ENCODE measurements at regions not wholly inside any gene's neighbourhood (a gene's known extent, or its start where the extent isn't known, plus 50 kb on each side); places are given as distances from the start of the nearest gene placed in this dataset.

DNA sequence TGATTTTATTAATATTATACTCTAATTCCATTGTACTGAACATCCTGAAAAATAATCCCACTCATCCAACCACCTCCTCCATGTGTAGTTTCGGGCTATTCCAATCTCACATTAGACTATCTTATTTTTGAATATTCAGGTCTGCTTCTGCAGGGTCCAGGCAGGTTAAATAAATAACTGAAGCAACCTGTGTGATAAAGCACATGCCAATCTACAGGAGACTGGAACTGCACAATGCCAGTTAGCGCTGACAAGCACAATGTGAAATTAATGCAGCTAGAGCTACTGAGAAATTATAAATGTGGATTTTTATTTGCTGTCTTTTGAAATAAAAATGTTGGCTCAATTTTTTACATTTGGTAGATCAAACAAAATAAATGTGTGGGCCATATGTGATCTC, 540.1 kb upstream of the ATXN8OS start:
- no peak for DNase-seq

DNA sequence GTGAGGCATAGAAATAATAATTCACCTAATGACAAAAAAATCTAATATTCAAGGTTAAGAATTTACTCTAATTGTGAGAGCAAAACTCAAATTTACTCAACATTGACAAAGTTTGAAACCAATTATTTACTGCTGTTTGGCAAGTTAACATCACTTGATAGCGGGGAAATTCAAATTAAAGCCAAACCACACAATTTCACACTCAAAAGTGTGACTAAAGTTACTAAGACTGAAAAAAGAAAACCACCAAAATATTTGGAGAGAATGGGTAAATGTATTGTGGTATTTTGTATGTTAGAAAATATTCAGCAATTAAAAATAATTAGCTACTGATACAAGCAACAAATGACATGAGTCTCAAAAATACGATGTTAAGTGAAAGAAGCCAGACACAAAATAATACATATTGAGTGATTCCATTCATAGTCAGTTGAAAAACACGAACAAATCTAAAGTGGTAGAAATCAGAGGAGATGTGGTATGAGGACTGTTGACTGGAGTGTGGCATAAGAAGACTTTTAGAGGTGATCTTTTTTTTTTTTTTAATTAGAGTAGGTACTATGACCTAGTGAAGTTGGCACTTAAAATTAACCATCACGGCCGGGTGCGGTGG, 541.4 kb upstream of the ATXN8OS start:
- no peak for DNase-seq

GRCh38 chr13:69565334-69565733, 542.3 kb upstream of the ATXN8OS start:
- DNase-seq = no peak

DNA sequence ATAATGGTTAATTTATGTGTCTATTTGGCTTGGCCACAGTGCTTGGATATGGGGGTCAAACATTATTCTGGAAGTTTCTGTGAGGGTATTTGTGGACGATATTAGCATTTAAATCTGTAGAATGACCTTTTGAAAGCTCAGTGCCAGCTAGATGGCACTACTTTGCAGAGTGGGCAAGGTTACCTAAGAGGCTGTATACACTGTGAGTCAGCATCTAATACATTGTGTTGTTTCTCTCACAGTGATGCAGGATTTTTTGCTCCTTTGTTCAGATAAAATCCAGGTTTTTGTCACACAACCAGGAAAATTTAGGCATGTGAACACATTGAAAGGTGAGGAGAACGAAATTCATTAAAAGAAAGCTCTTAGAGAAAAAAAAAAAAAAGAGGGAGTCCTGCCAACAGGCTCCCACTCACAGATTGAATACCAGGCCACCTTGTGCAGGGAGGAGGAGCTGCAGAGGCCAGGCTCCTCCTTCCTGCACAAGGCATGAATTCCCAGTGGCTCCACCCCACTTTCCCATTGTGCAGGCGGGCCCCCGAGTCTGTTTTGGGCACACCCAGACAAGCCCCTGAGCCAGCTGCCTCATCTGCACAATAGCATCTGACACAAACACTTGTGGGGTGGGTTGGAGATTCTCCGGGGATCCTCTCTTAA, 551.0 kb upstream of the ATXN8OS start:
- no peak for DNase-seq

DNA sequence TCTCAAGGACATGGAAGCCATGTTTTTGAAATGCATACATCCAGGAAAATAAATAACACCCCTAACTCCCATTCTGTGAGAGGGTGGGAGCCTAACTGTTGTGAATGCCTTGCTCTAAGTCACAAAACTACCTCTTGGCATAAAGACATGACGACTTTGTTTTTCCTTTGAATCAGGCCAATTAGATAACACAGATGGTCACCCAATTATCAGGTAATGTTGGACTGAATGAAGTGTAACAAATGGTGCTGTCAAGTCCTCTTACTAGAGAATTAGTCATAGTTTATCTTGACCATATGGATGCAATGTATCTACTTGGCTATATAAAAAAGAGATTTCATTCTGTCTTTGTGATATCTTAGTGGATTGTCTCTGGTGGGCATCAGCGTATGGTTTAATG, 553.6 kb upstream of the ATXN8OS start:
- no peak for DNase-seq

DNA sequence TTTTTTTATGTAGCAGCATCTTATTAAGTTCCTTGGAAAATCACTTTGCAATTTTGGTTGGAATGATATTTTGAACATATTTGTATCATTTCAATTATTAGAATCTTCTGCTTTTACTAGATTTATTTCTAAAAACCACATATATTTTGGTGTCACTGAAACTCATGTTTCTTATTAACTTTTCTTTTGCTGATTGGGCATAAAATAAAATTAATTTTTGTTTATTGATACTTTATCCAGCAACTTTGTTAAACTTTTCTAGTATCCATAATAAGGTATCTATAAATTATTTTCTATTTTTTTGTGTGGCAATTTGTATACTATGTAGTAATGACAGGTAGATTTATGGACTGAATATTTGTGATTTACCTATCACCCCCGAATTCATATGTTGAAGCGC, 556.4 kb upstream of the ATXN8OS start:
- no peak for DNase-seq

- DNase-seq = no peak
These were observed 559.8 kb upstream of the ATXN8OS start for GRCh38 chr13:69547780-69548179.

DNA sequence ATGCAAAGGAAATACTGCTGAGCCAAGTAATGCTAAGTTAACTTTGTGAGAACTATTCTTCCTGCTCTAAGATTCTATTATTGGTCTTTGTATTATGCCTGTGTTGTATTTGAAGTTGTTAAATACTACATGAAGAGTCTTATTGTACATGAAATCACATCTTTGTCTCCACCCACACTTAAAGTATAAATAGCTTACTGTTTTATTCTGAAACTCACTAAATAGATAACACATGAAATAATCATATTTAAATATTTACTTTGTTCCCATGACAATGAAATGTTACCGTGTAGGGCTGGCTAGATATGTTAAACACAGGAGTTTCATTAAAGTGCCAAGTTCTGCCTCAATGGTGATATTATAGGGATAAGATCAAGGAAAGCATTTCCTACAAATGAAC, 562.1 kb upstream of the ATXN8OS start:
- DNase-seq = no peak

DNA sequence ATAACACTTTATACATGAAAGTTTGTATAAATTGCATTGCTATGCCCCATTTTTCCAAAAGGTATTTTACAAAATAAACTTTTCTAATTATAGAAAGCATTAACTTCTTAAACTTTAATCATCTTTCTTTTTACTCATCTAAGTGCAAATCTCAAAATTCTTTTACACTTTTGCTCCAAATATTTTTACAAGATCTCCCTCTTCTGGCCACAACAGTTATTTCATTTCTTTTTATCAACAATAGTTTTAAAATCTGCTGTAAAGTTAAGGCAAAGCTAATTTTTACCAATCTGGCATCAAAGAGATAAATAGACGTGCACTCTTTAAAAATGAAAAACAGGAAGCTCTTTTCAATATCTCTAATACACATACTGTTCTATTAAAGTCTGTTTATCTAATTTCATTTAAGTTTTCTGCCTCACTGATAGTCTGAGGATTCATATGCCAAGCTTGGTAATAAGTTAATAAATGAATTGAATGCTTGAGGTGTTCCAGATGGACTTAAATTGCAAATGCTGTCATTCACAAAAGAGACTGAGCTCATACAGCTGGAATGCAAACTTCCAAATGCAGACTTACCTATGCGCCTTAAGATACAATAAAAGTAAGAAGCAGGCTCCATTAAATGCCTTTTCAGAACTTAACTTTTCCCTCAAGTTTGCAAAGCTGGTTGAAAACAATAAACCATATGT, 583.0 kb upstream of the ATXN8OS start:
- DNase-seq = no peak

DNA sequence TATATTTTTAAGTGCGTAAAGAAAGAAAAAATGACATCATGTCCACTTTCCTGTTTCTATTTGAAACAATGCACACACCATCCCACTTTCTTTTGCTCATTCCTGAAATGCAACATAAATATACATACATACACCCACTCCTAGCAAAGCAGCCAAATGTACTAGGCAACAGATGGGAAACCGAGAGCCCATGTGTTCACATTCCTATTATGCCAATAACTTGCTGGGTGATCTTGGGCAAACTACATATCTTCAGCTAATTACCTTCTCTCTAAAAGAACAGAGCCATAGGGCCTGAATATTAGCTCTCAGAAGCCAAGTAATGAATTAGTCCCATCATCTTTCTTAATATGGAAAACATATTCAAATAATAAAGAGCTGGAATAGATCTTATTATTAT, 610.6 kb upstream of the ATXN8OS start:
- DNase-seq = no peak

DNA sequence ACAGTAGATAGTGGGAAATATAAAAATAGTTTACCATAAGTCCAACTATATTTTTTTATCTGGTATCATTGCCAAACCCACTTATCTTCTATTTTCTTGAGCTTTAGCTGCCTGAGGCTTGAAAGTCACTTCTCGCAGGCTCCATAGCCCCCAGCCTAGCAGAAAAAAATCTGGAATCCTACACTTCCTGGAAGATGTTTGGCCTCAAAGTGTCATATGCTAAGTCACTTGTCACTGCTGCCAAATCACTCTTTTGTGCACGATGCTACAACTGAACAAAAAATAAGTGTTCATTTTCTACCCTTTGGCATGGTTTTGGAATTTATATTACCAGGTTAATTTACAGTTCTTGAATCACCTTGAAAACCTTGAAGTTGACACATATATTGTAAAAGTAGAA, 612.5 kb upstream of the ATXN8OS start:
- DNase-seq = no peak

DNA sequence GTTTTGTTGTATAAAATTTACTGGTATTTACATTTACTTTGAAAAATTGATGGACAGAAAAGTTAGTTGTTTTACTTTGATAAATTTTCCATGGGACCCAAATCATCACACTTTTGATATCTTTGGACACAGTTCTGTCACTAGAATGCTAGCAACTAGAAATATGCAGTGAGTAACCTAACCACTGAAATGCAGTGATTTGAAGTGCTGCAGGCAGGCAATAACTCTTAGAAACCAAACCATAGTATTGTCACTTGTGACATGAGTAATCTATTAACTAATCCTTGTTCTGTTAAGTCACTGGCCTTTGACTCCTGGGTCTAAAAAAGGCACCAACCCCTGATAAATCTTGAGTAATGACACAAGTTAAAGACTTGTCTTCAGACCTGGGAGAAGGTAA, 620.0 kb upstream of the ATXN8OS start:
- DNase-seq = no peak

DNA sequence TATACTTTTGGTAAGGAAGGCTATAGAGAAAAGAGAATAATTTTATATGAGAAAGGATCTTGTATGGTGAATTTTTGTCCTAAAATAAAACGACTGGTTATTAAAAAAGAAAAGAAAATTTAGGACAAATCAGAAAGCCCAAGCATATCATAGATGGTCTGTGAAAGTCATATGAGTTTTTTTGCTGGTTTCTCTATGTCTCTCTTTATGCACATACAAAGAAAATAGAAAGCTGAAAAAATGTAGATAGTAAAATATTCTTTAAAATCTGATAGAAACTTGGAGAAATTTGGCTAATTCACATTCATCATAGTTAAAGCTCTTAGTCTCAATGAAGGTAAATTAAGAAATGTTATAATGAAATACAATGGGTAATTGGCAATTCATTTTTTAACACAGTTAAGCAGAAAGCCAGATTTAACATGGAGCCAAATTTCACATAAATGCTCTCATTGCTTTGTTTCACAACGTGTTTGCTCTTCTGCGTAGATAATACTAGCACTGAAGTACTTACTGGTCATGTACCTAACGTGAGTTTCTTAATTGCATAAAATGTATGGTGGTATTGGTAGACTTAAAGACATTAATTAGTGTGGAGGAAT, 621.5 kb upstream of the ATXN8OS start:
- DNase-seq = no peak

DNA sequence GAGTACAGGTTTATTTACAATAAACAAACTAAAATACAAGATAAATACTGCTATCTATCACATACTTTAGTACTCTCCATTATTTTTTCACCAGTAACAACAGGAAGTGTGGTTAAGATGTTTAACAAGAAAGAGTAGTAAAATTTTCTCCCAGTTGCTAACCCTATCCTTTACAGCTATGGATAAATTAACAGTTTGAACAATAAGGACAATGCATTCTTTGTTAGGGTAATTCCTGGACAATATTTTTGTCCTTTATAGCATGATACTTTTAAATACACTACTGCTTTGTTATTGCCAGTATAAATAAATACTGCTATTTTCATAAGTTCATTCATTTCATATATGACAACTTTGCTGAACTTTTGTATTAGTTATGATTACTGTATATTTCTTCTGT, 630.2 kb upstream of the ATXN8OS start:
- DNase-seq = no peak

DNA sequence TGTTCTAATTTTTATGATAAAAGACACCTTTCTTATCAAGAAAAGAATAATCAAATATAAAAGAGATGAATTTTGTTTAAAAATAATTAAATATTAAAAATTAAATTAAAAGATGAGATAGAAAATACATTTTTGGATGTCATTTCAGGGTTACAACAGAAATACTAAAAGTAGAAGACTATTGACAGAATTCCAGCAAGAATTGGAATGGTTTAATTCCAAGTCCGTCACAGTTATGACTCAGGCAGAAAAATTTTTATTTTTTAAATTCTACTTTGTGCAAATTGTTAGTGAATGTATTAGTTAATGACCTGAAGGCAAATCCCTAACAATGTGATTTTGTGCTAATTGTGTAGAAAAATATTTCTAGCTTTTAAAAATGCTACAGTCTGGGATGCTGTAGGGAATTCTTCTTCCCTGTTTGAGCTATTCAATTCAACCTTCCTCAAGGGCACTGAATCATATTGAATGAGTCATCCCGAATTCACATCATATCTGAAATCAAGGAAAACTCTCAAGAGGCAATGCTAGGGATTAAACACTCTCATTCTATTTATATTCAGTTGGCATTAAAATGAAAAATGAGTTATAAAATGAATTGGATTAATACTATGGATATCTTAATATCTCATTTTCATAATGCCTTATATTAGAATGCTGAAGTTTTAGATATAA, 633.5 kb upstream of the ATXN8OS start:
- DNase-seq = no peak

DNA sequence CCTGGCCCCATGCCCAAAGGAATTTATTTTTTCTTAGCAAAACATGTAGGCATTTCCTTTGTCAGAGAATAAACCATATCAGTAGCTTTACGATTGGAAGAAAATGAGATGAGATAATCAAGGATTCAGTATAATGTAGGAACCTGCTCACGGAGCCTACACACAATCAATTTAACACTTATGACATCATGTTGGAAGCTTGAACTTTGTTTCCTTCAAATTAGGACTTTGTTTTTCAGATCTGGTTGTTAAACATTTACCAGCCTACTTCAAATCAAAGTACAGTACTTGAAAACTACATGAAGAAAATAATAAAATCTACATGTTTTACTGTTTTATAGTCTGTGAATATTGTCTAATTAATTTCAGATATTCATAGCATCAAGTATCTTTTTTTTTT, 639.0 kb upstream of the ATXN8OS start:
- DNase-seq = no peak

DNA sequence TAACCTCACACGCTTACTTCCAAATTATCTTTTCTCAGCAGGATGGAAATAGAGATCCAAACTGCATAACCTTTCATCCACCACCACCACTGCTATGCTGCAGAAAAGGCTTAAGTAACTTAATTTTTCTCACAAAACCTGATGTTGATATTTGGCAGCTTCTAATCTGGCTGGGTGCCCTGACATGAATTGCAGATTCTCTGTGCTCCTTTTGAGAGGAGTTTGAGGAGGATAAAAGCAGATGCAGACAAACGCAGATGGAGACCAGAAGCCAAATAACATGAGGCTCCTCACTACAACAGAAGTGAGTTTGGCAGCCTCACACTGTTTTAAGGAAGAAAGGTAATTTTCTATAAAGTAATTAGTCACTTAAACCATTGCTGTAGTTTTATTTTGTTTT, 646.2 kb upstream of the ATXN8OS start:
- DNase-seq = no peak

DNA sequence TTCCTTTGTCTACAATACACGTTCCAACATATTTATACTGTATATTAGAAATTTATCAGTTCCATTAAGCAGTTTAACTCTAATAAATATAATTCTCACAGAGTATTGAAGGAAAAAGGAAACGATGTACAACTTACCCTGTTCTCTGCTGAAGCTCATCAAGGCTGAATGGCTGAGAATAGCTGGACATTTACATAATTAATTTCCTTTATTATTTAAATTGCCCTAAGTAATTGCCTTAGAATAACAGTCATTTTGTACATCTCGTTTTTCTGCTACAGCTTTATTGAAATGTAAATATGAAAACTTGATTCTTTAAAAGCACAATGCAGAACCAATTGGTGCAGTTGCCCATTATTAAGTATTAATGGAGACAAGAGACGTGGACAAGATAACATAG, 648.3 kb upstream of the ATXN8OS start:
- no peak for DNase-seq

- no peak for DNase-seq
These were observed 649.6 kb upstream of the ATXN8OS start for GRCh38 chr13:69458013-69458412.

- DNase-seq = no peak
These were observed 657.4 kb upstream of the ATXN8OS start for GRCh38 chr13:69450245-69450644.

DNA sequence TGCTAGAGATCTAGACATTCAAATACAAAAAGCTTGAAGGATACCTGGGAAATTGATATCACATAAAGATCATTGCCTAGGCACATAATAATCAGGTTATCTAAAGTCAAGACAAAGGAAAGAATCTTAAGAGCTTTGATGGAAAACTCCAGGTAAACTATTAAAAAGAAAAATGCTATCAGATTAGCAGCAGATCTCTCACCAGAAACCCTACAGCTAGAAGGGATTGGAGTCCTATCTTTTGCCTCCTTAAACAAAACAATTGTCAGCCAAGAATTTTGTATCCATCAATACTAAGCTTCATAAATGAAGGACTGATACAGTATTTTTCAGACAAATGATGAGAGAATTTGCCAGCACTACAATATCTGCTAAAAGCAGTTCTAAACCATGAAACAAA, 682.4 kb upstream of the ATXN8OS start:
- DNase-seq = no peak

- no peak for DNase-seq
These were observed 683.8 kb upstream of the ATXN8OS start for GRCh38 chr13:69423844-69424243.

DNA sequence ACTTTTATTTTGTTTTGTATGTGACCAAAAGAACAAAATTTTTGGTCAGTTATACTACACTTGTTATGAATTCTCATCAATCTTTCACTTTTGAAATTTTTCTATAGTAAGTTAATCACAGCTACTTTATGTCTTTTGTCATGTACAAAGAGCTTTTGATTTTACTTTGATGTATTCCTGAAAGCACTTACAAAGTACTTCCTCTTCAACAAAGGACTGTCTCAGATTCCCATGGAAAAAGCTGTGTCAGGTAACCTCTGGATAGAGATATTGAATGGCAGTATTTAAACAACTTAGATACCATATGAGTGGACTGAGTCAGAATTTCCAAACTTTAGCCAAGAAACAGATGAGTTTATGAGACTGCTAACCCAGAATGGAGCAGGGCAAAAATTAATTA, 689.3 kb upstream of the ATXN8OS start:
- DNase-seq = no peak

DNA sequence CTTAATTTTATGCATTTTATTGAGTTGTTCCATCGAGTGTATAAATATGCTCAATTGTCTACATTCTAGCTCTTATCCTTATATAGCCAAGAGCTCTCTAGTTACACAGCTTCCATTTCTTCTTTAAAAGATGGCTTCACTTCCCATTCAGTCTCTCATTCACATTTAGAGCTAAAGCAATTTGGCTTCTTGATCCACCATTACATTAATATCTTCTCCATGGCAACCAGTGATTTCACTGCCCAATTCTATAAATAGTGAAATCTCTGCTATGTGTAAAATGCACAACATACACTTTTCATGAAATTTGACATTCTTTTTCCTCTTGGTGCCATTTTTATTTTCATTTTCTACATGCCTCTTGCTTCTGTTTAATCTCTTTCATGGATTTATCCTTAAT, 696.9 kb upstream of the ATXN8OS start:
- no peak for DNase-seq
